HepG2 (cell line): ENCODE measurements at regions not wholly inside any gene's neighbourhood (a gene's known extent, or its start where the extent isn't known, plus 50 kb on each side); places are given as distances from the start of the nearest gene placed in this dataset.

Experiments
- ATAC-seq: fragments of 200-7000 bp; cut with Tn5 transposase; 3 replicates; pipeline ENCODE4 v1.9.1; 2020; ENCODE audit warnings: mild to moderate bottlenecking, moderate library complexity
- BruUV-seq: library from RNA; stranded (reverse); fragments of 400-500 nt; replicated peaks from 2 replicates; lab custom pipeline; 2021; lab: Mats Ljungman, UMichigan
- CTCF ChIA-PET: fragments of 300-600 bp; formaldehyde crosslinking; extraction: SDS; loops from one replicate; lab custom pipeline; 2021; ENCODE audit warnings: low total read pairs, inconsistent platforms, low intra/inter-chr PET ratio; lab: Yijun Ruan, JAX
- POLR2A ChIA-PET: fragments of 350-600 bp; sonication (Branson Sonifier 250); formaldehyde crosslinking; loops from one replicate; lab custom pipeline; 2020; ENCODE audit warnings: antibody characterized with exemption, inconsistent platforms; lab: Yijun Ruan, JAX
- DNase-seq: peaks from one replicate; pipeline ENCODE4 v3.0.0-alpha.2; 2015; ENCODE audit warnings: low spot score
- FAIRE-seq: peaks from 3 replicates; lab custom pipeline; 2011; peaks lifted over from hg19 to GRCh38; lab: Jason Lieb, UNC
- H2AFZ ChIP-seq: one replicate; pipeline ENCODE4 v1.6.1; 2011; ENCODE audit warnings: low read length, inconsistent platforms
- H3K27ac ChIP-seq: fragments of 300-600 bp; 3 replicates; pipeline ENCODE4 v1.8.0; 2011; ENCODE audit warnings: mixed run types, mild to moderate bottlenecking, mixed read lengths, low read length, inconsistent platforms; ENCODE audit not compliant: insufficient read depth; ENCODE audit errors: extremely low read length
- H3K27me3 ChIP-seq, 2 experiments: fragments of 200-600 bp in 1 of 2; 2 replicates in 1 of 2; 3 replicates in 1 of 2; pipeline versions ENCODE4 v1.6.0 to v1.8.0; 2011; ENCODE audit warnings: low read length in 2 of 2, mild to moderate bottlenecking in 2 of 2, moderate library complexity in 2 of 2, inconsistent platforms in 1 of 2; ENCODE audit not compliant: insufficient read depth in 2 of 2, control insufficient read depth in 1 of 2
- H3K36me3 ChIP-seq, 2 experiments: fragments of 200-600 bp in 1 of 2; replicated peaks in 1 of 2; 2 replicates in 1 of 2; 3 replicates in 1 of 2; pipeline versions ENCODE4 v1.5.1 to v1.8.0; 2011; ENCODE audit warnings: low read length in 2 of 2, inconsistent platforms in 1 of 2; ENCODE audit not compliant: insufficient read depth in 2 of 2, control insufficient read depth in 1 of 2
- H3K4me1 ChIP-seq: 2 replicates; pipeline ENCODE4 v1.5.1; 2012; ENCODE audit warnings: low read length, inconsistent platforms; ENCODE audit not compliant: insufficient read depth
- H3K4me2 ChIP-seq: 2 replicates; pipeline ENCODE4 v1.6.0; 2011; ENCODE audit warnings: low read depth, low read length, inconsistent platforms
- H3K4me3 ChIP-seq, 3 experiments: fragments of 200-600 bp in 1 of 3; sonication (generic), shearing (Covaris generic) in 1 of 3; replicated peaks in 1 of 3; 2 replicates each; pipeline ENCODE4 v1.5.1; 2011 to 2016; ENCODE audit warnings: low read length in 3 of 3, inconsistent platforms in 2 of 3, low read depth in 2 of 3, mild to moderate bottlenecking in 2 of 3, control low read depth in 1 of 3, mixed read lengths in 1 of 3; ENCODE audit not compliant: insufficient read depth in 1 of 3
- H3K79me2 ChIP-seq: one replicate; pipeline ENCODE4 v1.6.1; 2011; ENCODE audit warnings: low read length, inconsistent platforms; ENCODE audit not compliant: insufficient read depth
- H3K9ac ChIP-seq: 2 replicates; pipeline ENCODE4 v1.6.0; 2011; ENCODE audit warnings: mild to moderate bottlenecking, low read depth, low read length, inconsistent platforms; ENCODE audit not compliant: insufficient read depth
- H3K9me3 ChIP-seq: 2 replicates; pipeline ENCODE4 v1.5.1; 2012; ENCODE audit warnings: mild to moderate bottlenecking, low read length
- H4K20me1 ChIP-seq: 2 replicates; pipeline ENCODE4 v1.6.0; 2011; ENCODE audit warnings: inconsistent platforms, mild to moderate bottlenecking, low read length, moderate library complexity; ENCODE audit not compliant: insufficient read depth
- BRCA1 ChIP-seq: sonication (generic); formaldehyde crosslinking; IDR thresholded peaks from 2 replicates; pipeline ENCODE4 v1.4.0; 2020; ENCODE audit warnings: missing genetic modification reagents
- IRF2 ChIP-seq: IDR thresholded peaks from 2 replicates; pipeline ENCODE4 v1.6.1; 2018; ENCODE audit warnings: missing genetic modification reagents, missing compliant biosample characterization
- MAF1 ChIP-seq: sonication (generic); formaldehyde crosslinking; IDR thresholded peaks from 2 replicates; pipeline ENCODE4 v1.5.0; 2020; ENCODE audit warnings: missing genetic modification reagents, borderline replicate concordance
- NONO ChIP-seq, 2 experiments: fragments of 450-650 bp in 1 of 2; sonication (generic) in 1 of 2; formaldehyde crosslinking in 1 of 2; IDR thresholded peaks in 1 of 2; conservative IDR thresholded peaks in 1 of 2; 2 replicates each; pipeline versions ENCODE4 v1.6.1 to v1.8.0; 2017 to 2022; ENCODE audit warnings: mild to moderate bottlenecking in 1 of 2, missing genetic modification reagents in 1 of 2, moderate library complexity in 1 of 2
- RBAK ChIP-seq: sonication (generic); formaldehyde crosslinking; IDR thresholded peaks from 2 replicates; pipeline ENCODE4 v1.5.1; 2020; ENCODE audit warnings: mild to moderate bottlenecking, missing genetic modification reagents
- SP2 ChIP-seq: sonication (generic); formaldehyde crosslinking; IDR thresholded peaks from 2 replicates; pipeline ENCODE4 v1.5.1; 2020; ENCODE audit warnings: mild to moderate bottlenecking, missing genetic modification reagents
- SRSF4 ChIP-seq: fragments of 200-400 bp; formaldehyde crosslinking; IDR thresholded peaks from one replicate; pipeline ENCODE4 v1.6.1; 2018; ENCODE audit warnings: mild to moderate bottlenecking, low read depth, low read length, moderate library complexity; ENCODE audit not compliant: poor library complexity, severe bottlenecking
- ZNF33A ChIP-seq: sonication (generic); formaldehyde crosslinking; IDR thresholded peaks from 2 replicates; pipeline ENCODE4 v1.5.1; 2020; ENCODE audit warnings: missing genetic modification reagents, mild to moderate bottlenecking, moderate library complexity, borderline replicate concordance
- ZNF839 ChIP-seq: sonication (generic); formaldehyde crosslinking; IDR thresholded peaks from 2 replicates; pipeline ENCODE4 v1.4.0; 2020; ENCODE audit warnings: missing genetic modification reagents, mild to moderate bottlenecking, borderline replicate concordance
- WGBS: methylation state at CpG from one replicate; pipeline ENCODE4 v1.1.6; 2017; ENCODE audit warnings: low lambda C conversion rate; 5-methylcytosine and 5-hydroxymethylcytosine counted together
- in situ Hi-C: cut with HindIII; loops from 2 replicates; pipeline ENCODE4 v1.10.0; 2017; ENCODE audit warnings: low pct_unique_long_range_greater_than_20kb; ENCODE audit not compliant: extremely low pct_ligation_motif_present
- intact Hi-C: fragments of 100-400 bp; cut with micrococcal nuclease; formaldehyde crosslinking; loops from one replicate; pipeline ENCODE4 v1.10.0; 2022; ENCODE audit not compliant: unreplicated experiment

DNA sequence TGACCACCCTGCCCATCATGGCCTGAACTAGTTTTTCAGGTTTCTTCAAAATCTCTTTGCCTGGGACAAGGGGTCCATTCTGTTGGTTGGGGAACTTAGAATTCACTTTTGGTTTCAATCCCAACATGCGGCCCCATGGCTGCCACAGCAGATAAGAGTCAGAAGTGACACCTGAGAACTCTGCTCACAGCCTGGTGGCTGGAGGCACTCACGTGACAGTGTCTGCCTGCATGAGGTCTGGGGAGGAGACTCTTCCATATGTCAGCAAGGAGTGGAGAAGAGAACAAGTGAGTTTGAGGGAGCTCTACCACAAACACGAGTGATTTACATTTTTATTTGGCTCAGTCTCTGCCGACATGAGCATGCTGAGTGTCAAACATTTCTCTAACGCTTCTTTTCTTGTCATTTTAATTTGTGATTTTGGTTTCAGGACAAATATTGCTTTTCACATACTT lies 370.4 kb downstream of the TNS3 start:
- FAIRE-seq = no peak
- Histone ChIP-seq H3K27ac (no peak overlapping the region), H2AFZ (no peak overlapping the region), H3K27me3 (peaks cover 0 to 12% of the 10 kb centered on the region in 2 experiments; a peak in 2 of 5 replicates), H3K36me3 (no peaks in the 10 kb centered on the region), H3K9me3 (no peaks in the 10 kb centered on the region), H3K9ac (no peak overlapping the region), H4K20me1 (no peaks in the 10 kb centered on the region), H3K79me2 (no peaks in the 10 kb centered on the region), H3K4me3 (no peak overlapping the region), H3K4me2 (no peak overlapping the region), H3K4me1 (no peaks in the 10 kb centered on the region)
- no peak for DNase-seq
- intact Hi-C loops = no loop called here
- no peak for ATAC-seq
- 14% methylated on average over 5 of the region's 5 CpGs for WGBS
- CTCF ChIA-PET = no interaction called here
- in situ Hi-C loops = no loop called here
- POLR2A ChIA-PET = no interaction called here
- TF ChIP-seq IRF2 (no peak), BRCA1 (CRISPR knock-in tag) (no peak), ZNF839 (CRISPR knock-in tag) (no peak), SP2 (CRISPR knock-in tag) (no peak), SRSF4 (no peak), ZNF33A (CRISPR knock-in tag) (no peak), NONO (IDR thresholded peaks at IDR 0.05) (no peak), NONO (CRISPR knock-in tag; conservative IDR thresholded peaks at IDR 0.05) (no peak)
- TF ChIP-seq, all 625 proteins: peak for 0
- BruUV-seq = no TSS peak

DNA sequence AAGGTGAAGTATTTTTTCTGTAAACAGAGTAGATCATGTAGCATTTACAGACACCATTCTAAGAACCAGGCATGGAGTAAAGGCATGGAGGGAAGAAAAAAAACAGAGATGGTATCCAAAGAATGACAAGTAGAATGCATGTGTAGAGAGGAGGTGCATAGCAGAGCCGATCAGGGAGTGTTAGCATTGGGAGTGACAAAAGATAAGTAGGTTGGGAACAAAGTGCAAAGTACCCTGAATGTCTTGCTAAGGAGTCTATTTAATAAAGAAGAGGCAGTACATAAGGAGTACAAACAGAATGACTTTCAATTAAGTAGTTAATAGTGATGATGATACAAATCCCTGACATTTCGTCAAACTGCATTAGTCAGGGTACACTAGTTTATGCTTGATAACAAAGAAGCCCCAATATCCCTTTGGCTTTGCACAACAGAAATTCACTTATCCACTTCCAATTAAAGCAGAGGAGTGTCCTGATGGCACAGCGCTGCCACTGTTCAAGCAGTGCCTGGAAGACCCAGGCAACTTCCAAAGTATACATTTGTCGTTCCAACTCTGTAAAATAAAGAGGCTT lies 371.5 kb downstream of the TNS3 start:
- Histone ChIP-seq H3K36me3 (no peaks in the 10 kb centered on the region), H3K9me3 (no peaks in the 10 kb centered on the region), H3K4me3 (no peak overlapping the region), H3K9ac (no peak overlapping the region), H2AFZ (no peak overlapping the region), H3K4me1 (no peaks in the 10 kb centered on the region), H4K20me1 (no peaks in the 10 kb centered on the region), H3K79me2 (no peaks in the 10 kb centered on the region), H3K4me2 (no peak overlapping the region), H3K27me3 (peaks cover 0 to 6% of the 10 kb centered on the region in 2 experiments; a peak in 2 of 5 replicates), H3K27ac (no peak overlapping the region)
- ATAC-seq = no peak
- 20% methylated on average over 4 of the region's 4 CpGs for WGBS
- no TSS peak for BruUV-seq
- ChIA-PET POLR2A (no interaction called here), CTCF (no interaction called here)
- no peak for FAIRE-seq
- DNase-seq = no peak
- intact Hi-C loops (no loop called here), in situ Hi-C loops (no loop called here)
- TF ChIP-seq RBAK (CRISPR knock-in tag) (peak; percentile 63; the same call in 1 of the 2 replicates), MAF1 (CRISPR knock-in tag) (no peak)
